H1 (cell line): ENCODE measurements at regions not wholly inside any gene's neighbourhood (a gene's known extent, or its start where the extent isn't known, plus 50 kb on each side); places are given as distances from the start of the nearest gene placed in this dataset.

ENCODE experiments used
- CREB1 ChIP-seq: IDR thresholded peaks from 2 replicates; pipeline ENCODE4 v1.6.1; 2012; ENCODE audit warnings: inconsistent platforms
- EGR1 ChIP-seq: IDR thresholded peaks from 2 replicates; pipeline ENCODE4 v1.6.1; 2011; ENCODE audit warnings: low read depth, low read length, borderline replicate concordance
- HDAC6 ChIP-seq: IDR thresholded peaks from one replicate; pipeline ENCODE4 v1.7.1; 2012; ENCODE audit warnings: low read depth, mild to moderate bottlenecking, inconsistent platforms, low read length, moderate library complexity
- NRF1 ChIP-seq: IDR thresholded peaks from 2 replicates; pipeline ENCODE4 v1.6.1; 2011; ENCODE audit warnings: mild to moderate bottlenecking, low read depth, low read length, improper control_type of control experiment
- SP1 ChIP-seq: IDR thresholded peaks from 2 replicates; pipeline ENCODE4 v1.6.1; 2011; ENCODE audit warnings: low read depth, low read length
- TBP ChIP-seq: IDR thresholded peaks from 2 replicates; pipeline ENCODE4 v1.6.1; 2011; ENCODE audit warnings: low read depth, low read length, improper control_type of control experiment
- TEAD4 ChIP-seq: IDR thresholded peaks from 2 replicates; pipeline ENCODE4 v1.6.1; 2012; ENCODE audit warnings: low read depth, low read length, inconsistent platforms, mixed read lengths
- TF ChIP-seq, protein P1 (sequence below): IDR thresholded peaks from 2 replicates; pipeline ENCODE4 v1.6.1; 2012; ENCODE audit warnings: low read length, inconsistent platforms

DNA sequence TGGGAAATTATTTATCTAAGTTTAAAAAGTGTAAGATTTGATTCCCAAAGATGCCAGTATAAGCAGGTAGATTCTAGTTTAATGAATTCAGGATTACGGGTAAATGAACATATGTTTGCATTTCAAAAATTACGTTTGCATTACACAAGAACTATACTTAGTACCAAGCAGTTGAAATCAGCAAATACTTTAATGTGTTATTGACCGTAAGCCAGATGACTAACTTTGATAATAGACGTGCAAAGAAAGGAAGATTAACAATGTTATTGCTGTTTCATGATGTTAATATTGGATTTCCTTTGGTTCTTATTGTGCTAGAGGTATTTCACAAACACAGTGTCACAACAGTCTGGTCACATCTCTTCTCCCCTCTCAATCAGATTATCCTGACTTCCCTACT, 294.7 kb downstream of the TDRD15 start (continued):
- TF ChIP-seq, protein P1, sequence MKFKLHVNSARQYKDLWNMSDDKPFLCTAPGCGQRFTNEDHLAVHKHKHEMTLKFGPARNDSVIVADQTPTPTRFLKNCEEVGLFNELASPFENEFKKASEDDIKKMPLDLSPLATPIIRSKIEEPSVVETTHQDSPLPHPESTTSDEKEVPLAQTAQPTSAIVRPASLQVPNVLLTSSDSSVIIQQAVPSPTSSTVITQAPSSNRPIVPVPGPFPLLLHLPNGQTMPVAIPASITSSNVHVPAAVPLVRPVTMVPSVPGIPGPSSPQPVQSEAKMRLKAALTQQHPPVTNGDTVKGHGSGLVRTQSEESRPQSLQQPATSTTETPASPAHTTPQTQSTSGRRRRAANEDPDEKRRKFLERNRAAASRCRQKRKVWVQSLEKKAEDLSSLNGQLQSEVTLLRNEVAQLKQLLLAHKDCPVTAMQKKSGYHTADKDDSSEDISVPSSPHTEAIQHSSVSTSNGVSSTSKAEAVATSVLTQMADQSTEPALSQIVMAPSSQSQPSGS, result no peak
- TF ChIP-seq CREB1, result no peak
- no peak for TF ChIP-seq TEAD4
- no peak for TF ChIP-seq TBP
- no peak for TF ChIP-seq HDAC6
- TF ChIP-seq NRF1, result no peak
- TF ChIP-seq EGR1, result no peak
- no peak for TF ChIP-seq SP1
- TF ChIP-seq, all 59 proteins: peak for 0
